ENCODE measurements at regions not wholly inside any gene's neighbourhood (a gene's known extent, or its start where the extent isn't known, plus 50 kb on each side); places are given as distances from the start of the nearest gene placed in this dataset.

DNA sequence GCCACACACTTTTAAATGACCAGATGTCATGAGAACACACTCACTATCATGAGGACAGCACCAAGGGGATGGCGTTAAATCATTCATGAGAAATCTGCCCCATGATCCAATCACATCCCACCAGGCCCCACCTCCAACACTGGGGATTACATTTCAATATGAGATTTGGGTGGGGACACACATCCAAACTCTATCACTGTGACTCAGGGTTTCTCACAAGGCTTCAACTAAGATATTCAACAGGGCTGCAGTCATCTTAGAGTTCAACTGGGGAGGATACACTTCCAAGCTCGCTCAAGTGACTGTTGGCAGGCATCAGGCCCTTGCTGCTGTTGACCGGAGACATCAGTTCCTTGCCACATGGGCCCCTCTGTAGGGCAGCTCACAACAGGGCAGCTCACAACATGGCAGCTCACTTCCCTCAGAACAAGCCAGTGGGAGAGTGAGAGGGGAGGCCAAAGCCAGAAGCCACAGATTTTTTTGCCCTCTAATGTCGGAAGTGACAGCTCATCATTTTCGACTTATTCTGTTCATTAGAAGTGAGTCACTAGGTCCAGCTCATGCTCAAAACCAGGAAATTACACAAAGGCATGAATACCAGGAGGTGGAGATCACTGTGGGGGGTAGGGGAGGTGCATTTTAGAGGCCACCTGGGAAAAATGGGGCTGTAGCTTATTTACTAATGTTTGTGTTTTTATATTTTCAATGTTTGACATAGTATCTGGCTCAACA lies 50.8 kb upstream of the PTHLH start:
- no peaks in the 10 kb centered on the region for H3K36me3 ChIP-seq (ENCODE audit: control insufficient read depth in 4 of 4, insufficient read depth in 3 of 4, low read depth in 1 of 4, low read length in 3 of 4)
- H3K4me1 ChIP-seq (ENCODE audit: control insufficient read depth in 4 of 4, insufficient read depth in 4 of 4, low read length in 3 of 4) = no peaks in the 10 kb centered on the region
- no peaks in the 10 kb centered on the region for H3K27me3 ChIP-seq (ENCODE audit: control insufficient read depth in 4 of 4, insufficient read depth in 4 of 4, low read length in 3 of 4)
- TF ChIP-seq HNF4G (IDR thresholded peaks at IDR 0.05) = no peak
- no peak for TF ChIP-seq FOXA1 (IDR thresholded peaks at IDR 0.05)
- TF ChIP-seq TAF1 (conservative IDR thresholded peaks at IDR 0.05) = no peak
- TF ChIP-seq, protein P1, sequence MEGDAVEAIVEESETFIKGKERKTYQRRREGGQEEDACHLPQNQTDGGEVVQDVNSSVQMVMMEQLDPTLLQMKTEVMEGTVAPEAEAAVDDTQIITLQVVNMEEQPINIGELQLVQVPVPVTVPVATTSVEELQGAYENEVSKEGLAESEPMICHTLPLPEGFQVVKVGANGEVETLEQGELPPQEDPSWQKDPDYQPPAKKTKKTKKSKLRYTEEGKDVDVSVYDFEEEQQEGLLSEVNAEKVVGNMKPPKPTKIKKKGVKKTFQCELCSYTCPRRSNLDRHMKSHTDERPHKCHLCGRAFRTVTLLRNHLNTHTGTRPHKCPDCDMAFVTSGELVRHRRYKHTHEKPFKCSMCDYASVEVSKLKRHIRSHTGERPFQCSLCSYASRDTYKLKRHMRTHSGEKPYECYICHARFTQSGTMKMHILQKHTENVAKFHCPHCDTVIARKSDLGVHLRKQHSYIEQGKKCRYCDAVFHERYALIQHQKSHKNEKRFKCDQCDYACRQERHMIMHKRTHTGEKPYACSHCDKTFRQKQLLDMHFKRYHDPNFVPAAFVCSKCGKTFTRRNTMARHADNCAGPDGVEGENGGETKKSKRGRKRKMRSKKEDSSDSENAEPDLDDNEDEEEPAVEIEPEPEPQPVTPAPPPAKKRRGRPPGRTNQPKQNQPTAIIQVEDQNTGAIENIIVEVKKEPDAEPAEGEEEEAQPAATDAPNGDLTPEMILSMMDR (IDR thresholded peaks at IDR 0.05; ENCODE audit: low read depth, low read length, missing input control) = no peak
- no peak for TF ChIP-seq JUND (IDR thresholded peaks at IDR 0.05)
- H3K4me3 ChIP-seq (ENCODE audit: low read depth in 1 of 3, low read length in 3 of 3) = no peak overlapping the region
- no peaks in the 10 kb centered on the region for H3K9me3 ChIP-seq (ENCODE audit: control insufficient read depth in 4 of 4, low read length in 3 of 4)
- H3K27ac ChIP-seq (ENCODE audit: low read depth in 1 of 2, low read length in 2 of 2) = no peak overlapping the region
- 79% methylated on average over 5 of the region's 5 CpGs for WGBS
- H3K9ac ChIP-seq (ENCODE audit: low read depth in 1 of 2, low read length in 2 of 2) = no peak overlapping the region
- DNase-seq (ENCODE audit: low spot score) = no peak

- TF ChIP-seq HNF4G (IDR thresholded peaks at IDR 0.05) (no peak), RAD21 (IDR thresholded peaks at IDR 0.05) (no peak), EGR1 (IDR thresholded peaks at IDR 0.05; ENCODE audit: low read depth in 2 of 2) (no peak), FOXA2 (IDR thresholded peaks at IDR 0.05) (no peak), REST (IDR thresholded peaks at IDR 0.05) (no peak), GABPA (IDR thresholded peaks at IDR 0.05 in 1 of 2, conservative IDR thresholded peaks at IDR 0.05 in 1 of 2) (no peak), YY1 (IDR thresholded peaks at IDR 0.05) (no peak), ZBTB33 (IDR thresholded peaks at IDR 0.05) (no peak), MAX (IDR thresholded peaks at IDR 0.05) (no peak), SP1 (IDR thresholded peaks at IDR 0.05) (no peak), TAF1 (conservative IDR thresholded peaks at IDR 0.05) (no peak), FOXA1 (IDR thresholded peaks at IDR 0.05) (no peak), JUND (IDR thresholded peaks at IDR 0.05) (no peak), NR2F2 (IDR thresholded peaks at IDR 0.05) (no peak), HNF4A (conservative IDR thresholded peaks at IDR 0.05) (no peak), RXRA (IDR thresholded peaks at IDR 0.05) (no peak)
- TF ChIP-seq, protein P2, sequence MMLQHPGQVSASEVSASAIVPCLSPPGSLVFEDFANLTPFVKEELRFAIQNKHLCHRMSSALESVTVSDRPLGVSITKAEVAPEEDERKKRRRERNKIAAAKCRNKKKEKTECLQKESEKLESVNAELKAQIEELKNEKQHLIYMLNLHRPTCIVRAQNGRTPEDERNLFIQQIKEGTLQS (IDR thresholded peaks at IDR 0.05) = no peak
- TF ChIP-seq, protein P1 (IDR thresholded peaks at IDR 0.05; ENCODE audit: low read depth, low read length, missing input control) = no peak
- Histone ChIP-seq H3K9me3 (ENCODE audit: control insufficient read depth in 4 of 4, low read length in 3 of 4) (no peaks in the 10 kb centered on the region), H3K4me3 (ENCODE audit: low read depth in 1 of 3, low read length in 3 of 3) (no peak overlapping the region), H3K9ac (ENCODE audit: low read depth in 1 of 2, low read length in 2 of 2) (no peak overlapping the region), H3K27ac (ENCODE audit: low read depth in 1 of 2, low read length in 2 of 2) (no peak overlapping the region), H3K36me3 (ENCODE audit: control insufficient read depth in 4 of 4, insufficient read depth in 3 of 4, low read depth in 1 of 4, low read length in 3 of 4) (no peaks in the 10 kb centered on the region), H3K27me3 (ENCODE audit: control insufficient read depth in 4 of 4, insufficient read depth in 4 of 4, low read length in 3 of 4) (no peaks in the 10 kb centered on the region), H3K4me1 (ENCODE audit: control insufficient read depth in 4 of 4, insufficient read depth in 4 of 4, low read length in 3 of 4) (no peaks in the 10 kb centered on the region)
- DNase-seq (ENCODE audit: low spot score) = no peak
- WGBS = 66% methylated on average over 3 of the region's 3 CpGs
These were observed 51.9 kb upstream of the PTHLH start for GRCh38 chr12:28024231-28024995.

Data from liver (tissue), 8 donors.